ENCODE measurements at regions not wholly inside any gene's neighbourhood (a gene's known extent, or its start where the extent isn't known, plus 50 kb on each side); places are given as distances from the start of the nearest gene placed in this dataset.

DNA sequence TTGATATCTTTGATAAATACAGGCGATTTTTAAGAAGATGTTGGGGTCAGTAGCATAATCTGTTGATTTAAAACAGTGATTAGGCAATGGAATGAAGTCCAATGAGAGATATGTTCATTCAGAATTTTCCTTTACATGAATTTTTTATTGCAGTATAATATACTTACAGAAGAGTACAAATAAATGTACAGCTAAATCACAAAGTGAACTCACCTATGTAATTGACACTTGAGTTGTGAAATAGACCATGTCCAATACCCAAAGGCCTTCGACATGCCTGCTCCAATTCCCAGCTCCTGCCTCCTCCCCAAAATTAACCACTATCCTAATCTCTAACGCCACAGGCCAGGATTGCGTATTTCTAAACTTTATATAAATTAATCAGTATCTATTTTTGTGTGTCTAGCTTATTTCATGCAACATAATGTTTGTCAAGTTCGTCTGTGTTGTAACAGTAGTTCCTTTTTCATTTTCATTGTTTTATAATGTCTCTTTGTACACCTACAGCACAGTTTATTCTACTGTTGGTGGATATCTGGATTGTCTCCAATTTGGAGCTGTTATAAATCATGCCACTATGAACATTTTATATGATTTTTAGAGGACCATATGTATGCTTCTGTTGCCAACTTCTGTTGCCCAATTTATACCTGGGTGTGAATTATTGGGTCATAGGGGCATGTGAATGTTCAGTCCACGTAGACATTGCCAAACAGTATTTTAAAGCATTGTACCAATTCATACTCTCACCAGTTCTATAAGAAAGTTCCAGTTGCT is 208.3 kb downstream of the TLE1 start:
- ATAC-seq, result no peak
- DNase-seq, result no peak

DNA sequence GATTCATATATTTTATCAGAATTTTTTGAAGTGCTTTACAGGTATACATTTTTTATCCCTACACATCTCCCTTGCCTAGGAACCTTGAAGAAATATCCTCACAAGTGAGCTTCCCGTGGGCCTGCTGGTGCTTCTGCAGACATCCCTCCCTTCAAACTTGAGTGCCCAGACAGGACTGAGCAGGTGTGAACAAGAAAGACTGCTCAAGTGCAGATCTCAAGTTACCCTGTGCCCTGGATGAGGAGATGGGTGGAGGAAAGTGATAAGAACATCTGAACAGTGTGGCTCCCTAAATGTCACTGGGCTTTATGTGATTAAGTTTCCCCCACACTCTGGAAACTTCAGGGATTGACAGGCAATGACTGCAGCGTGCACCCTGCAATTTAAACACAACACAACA is 209.8 kb downstream of the TLE1 start:
- no peak for ATAC-seq
- no peak for DNase-seq

DNA sequence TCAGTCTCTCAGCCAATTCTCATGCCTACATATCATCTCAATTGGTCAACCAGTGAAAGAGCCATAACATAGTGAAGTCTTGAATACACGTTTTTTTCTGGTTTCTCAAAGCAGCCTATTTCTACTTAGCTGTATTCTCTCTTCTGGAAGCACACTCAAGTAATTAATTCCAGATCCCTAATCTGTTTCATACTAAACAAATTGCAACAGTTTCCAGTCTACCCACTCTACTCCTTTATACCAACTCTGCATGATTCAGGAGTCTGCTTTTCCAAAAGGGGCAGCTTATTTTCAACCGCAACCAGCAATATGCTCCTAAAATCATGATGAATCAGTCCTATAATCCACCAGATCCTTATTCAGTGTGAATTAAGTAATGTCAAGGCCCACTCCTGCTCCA is 211.7 kb downstream of the TLE1 start:
- DNase-seq, result no peak
- ATAC-seq, result no peak

DNA sequence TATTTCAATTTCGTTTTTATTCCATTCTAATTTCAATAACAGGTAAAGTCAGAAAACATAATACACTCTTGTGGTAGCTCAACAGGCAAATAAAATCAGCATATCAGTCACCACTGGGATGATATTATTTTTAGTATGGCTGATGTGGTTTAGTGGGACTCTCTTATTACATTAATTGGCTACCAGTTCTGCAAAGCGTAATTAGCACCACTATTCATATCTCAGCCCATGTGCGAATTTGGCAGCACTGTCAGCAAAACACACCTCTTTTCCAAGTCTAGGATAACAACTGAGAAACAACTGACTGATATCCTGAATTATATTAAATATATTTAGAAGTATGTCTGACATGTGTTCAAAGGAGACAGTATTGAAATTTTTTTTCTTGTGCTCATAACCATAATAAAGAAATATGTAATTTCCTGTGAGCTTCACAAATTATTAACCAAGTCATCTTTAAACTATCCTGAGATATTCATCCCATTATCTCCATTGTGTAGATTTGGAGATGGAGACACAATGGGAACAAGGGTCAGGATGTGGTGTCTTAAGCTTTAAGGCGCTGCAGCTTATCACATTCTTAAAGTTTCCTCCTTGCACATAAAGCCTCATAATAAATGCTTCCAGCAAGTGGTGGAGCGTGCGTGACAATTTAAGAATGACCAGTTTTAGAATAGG is 212.4 kb downstream of the TLE1 start:
- no peak for DNase-seq
- ATAC-seq, result no peak

DNA sequence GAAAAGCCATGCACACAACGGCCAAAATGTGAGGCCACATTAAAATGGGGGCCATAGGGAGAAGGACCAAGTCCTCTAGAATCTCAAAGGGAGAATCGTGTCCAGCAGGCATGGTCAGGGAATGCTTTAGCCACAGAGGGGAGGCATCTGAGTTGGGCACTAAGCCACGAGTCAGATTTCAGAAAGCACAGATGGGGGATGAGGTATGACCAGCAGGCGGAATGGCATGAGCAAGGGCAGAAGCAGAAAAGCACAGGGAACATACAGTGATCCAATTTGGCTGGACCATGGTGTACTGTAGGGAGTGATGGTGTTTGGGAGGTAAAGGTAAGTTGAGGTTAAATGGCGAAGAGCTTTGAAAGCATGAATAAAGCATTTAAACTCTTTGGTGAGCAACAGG is 214.6 kb downstream of the TLE1 start:
- no peak for DNase-seq
- no peak for ATAC-seq

DNA sequence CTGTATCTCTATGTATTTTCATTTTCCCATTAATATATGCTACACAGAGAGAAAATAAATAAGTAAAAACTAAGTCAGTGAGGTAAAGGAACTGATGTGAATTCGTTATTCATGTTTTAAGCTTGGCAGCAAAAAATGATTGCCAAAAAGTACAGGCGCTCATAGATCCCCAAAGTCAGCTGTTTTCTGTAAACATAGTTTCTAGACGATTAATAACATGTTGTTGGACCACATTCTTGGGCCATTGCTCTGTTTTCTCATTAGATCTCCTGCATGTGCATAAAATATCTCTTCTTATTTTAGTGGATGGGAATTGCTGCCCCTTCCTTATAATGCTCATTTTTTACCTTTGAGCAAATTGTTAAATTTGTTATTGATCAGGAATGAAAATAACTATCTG is 215.2 kb downstream of the TLE1 start:
- DNase-seq, result no peak

DNA sequence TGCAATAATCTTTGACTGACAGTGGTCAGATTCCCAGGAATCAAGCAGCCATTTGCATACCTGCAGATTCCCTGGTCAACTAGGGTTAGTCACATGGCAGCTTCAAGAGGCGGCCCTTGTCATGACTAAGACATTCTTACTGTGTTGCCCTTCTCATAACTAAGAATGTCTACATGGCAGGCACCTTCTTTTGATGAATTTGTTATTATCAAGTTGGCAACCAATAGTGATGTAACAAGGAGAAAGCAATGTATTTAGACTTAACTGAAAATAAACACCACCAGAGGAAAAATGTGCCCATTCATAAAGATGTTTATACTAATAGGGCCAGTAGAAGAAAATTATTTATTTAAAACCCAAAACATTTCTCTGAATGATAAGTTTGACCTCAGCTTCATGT is 215.6 kb downstream of the TLE1 start:
- DNase-seq (no peak), ATAC-seq (no peak)

More for the DNA sequence above, 215.2 kb downstream of the TLE1 start:
- ATAC-seq, result no peak

DNA sequence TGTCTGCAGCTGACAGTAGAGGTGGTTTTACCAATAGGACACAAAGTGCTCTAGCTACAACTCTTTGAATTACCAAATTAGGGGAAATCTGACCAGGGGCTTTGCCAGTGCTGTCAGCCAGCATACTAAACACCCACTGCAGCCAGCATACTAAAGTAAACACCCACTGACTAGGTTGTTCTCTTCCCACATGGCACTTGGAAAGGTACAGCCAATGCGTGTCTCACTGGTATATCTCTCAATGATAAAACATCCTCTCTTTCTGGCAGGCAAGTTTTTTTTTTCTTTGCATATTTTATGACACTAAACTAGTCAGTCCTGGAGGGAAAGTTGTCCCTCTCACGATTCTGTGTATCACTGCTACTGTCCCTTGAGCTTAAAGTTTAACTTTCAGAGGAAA is 216.1 kb downstream of the TLE1 start:
- DNase-seq (no peak), ATAC-seq (no peak)

DNA sequence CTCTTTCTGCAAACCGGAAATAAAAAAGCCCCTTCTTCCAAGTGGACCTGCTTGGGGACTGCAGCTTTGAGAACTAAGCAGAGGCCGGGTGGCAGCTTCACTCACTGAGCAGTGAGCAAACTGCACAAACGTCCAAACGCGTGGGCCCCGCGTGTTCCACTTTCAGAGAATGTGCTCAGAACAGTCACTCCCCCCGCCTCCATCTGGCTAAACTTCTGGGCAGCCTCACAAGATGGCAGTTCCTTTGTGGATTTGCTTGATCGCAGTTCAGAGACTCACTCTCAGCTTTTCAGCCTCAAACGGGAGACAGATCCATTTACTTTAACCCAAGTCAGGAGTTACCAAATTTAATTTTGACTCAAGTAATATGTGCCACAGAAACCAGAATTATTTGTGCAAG is 216.6 kb downstream of the TLE1 start:
- DNase-seq (no peak), ATAC-seq (no peak)

DNA sequence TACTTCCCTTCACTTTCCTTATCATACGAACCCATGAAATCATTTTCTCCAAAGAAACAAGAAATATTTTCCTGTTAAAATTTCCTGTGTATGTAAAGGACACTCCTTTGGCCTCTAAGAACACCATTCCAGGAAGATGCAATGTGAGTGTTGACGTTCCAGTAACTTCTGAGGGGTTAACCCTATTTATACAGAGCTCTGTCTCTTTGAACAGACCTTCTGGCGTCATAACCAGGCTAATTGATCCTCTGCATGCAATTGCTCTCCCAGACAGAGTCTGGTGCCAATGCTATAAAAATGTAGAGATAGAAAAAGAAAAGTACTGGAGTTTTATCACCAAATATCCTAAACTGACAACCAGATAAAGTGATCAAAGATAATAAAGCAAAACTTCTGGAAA is 218.5 kb downstream of the TLE1 start:
- ATAC-seq (no peak), DNase-seq (no peak)

DNA sequence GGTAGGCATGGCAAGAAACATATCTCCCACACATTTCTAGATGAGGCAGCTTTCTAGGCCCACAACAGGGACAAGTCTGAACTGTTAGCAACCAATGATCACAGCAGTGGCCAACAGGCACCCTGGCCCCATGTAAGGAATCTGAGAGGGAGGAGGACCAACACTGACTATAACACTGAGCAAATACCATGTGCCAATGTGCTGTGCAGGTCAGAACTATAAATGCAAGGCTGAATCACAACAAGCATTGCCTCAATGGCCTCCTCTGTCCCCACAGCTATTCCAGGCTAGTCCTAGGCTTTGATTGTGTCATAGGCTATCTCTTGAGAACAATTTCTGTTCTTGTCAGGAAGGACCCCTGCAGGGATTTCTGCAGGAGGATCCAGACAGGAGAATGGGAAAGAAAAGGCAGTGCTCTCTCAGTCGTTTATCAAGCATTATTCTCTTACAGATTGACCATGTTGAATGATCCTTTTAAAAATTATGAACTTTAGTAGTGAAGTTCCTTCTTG is 221.2 kb downstream of the TLE1 start:
- DNase-seq (no peak), ATAC-seq (no peak)

DNA sequence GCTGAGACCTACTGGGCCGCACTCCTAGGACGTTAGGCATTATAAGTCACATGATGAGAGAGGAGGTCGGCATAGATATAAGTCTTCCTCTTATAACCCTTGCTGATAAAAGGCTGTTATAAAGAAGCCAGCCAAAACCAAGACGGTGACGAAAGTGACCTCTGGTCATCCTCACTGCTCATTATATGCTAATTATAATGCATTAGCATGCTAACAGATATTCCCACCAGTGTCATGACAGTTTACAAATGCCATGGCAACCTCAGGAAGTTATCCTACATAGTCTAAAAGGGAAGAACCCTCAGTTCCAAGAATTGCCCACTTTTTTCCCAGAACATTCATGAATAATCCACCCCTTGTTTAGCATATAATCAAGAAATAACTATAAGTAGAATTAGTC is 222.4 kb downstream of the TLE1 start:
- no peak for ATAC-seq

DNA sequence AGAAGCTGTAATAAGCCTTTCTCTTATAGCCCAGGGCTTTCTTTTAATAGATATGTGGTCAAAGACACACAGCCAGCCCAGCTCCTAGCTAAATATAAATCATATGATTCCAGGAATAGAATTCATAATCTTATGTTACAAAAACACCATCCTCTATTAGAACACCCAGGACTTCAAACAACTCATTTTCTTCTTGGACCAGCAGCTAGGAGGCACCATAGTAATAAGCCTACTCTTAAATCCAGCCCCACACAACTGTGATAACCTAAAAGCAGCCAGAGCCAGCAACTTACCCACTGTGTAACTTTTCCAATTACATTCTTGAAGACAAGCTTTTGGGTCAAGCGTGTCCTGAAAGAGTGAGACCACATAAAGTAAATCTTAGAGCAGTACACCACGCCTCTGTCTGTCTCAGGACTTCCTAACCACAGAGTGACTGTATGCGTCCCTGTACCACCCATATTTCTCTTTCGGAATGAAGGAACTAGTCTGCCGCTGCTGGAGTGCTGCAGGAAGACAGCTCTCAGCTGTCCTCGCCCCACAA is 223.8 kb downstream of the TLE1 start:
- DNase-seq (no peak), ATAC-seq (no peak)

More for the DNA sequence above, 222.4 kb downstream of the TLE1 start:
- no peak for DNase-seq

DNA sequence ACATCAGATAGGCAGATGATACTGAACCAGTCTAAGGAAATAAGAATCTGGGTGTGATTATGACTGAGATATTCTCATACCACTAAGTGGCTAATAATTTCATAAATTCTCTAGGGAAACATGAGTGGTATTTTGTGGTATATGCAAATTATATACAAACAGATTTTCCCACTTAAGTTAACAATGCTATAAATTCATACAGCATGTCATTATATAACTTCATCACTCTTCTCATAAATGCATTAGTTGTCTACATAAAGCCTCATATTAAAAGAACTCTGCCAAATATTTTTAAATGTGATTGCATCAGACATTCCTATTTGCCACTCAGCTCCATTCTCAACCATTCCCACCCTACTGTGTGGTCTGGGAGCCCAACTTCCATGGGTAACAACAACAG is 226.5 kb downstream of the TLE1 start:
- no peak for DNase-seq
- ATAC-seq, result no peak

DNA sequence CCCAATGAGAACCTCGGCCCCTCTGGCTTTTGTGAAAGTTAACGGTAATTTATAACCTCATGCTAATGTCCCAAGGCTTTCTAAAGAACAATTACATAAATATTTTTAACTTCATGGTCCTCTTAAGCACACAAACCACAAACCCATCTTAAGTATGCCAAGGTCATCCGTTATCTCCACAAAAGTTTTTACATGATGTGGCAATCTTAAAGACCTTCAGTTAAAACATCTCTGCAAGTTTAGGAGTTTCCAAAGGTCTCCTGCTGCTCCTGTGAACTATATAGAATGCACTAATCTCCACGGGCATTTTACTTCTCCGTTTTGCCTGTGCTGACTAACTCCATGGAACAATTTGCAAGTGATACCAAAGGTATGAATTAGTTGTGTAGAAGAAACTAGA is 228.2 kb downstream of the TLE1 start:
- ATAC-seq, result no peak
- no peak for DNase-seq

DNA sequence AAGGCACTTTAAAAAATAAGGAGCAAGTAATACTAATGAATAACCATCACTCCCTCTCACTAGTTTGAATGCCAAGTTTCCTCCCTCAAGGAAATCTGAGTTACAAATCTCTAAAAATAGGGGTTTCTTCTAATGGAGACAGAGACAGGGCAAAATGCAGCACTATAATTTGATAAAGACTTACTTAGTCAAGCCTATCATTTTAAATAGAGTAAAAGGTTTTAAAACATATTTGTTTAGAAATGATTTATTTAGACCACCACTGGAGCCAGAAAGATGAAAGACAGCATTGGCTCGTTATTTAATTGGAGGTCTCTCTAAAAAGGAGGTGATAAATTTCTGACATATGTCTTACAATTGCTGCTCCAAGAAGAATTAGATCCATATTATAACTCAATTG is 228.7 kb downstream of the TLE1 start:
- DNase-seq (no peak), ATAC-seq (no peak)

DNA sequence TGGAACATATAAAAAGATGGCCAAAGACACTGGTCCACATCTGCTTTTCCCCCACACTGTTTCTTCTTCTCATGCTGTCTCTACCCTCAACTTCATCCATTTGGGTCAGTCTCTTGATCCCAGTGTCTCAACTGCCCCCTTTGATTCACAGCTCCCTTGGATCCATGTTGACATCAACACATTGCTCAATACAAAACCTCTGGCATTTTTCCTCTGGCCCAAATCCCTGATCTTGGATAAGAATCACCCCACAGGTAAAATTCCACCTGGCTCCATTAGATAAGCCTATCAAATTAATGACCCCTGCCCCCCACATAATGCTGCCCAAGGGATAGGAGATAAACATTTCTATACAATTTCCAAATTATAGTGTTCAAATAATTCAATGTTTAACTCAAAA is 229.8 kb downstream of the TLE1 start:
- DNase-seq (no peak), ATAC-seq (no peak)

DNA sequence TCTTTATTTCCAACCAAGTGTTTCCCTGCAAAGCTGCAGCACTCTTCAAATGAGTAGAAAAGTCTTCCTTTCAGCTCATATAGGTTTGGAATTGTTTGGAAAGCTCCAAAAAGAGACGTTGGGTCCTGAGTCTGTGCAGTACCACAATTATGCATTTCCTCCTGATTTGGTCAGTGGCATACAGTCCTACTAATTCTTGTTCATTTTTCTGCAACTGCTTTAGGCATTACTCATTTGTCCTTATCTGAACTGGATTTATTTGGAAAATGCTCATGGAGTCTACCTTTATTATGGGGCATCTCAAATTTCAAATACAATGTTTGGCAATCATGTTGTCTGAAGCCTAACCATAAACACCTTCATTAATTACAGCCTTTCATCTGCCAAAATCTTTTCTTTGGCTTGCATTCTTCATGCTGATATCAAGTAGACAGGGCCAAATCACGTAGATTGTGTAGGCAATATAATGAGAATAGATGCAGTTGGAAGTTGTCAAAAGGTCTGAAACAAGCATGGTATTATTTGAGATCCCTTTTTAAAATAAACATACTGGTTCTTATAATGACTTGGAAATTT is 232.8 kb downstream of the TLE1 start:
- ATAC-seq (no peak), DNase-seq (no peak)

DNA sequence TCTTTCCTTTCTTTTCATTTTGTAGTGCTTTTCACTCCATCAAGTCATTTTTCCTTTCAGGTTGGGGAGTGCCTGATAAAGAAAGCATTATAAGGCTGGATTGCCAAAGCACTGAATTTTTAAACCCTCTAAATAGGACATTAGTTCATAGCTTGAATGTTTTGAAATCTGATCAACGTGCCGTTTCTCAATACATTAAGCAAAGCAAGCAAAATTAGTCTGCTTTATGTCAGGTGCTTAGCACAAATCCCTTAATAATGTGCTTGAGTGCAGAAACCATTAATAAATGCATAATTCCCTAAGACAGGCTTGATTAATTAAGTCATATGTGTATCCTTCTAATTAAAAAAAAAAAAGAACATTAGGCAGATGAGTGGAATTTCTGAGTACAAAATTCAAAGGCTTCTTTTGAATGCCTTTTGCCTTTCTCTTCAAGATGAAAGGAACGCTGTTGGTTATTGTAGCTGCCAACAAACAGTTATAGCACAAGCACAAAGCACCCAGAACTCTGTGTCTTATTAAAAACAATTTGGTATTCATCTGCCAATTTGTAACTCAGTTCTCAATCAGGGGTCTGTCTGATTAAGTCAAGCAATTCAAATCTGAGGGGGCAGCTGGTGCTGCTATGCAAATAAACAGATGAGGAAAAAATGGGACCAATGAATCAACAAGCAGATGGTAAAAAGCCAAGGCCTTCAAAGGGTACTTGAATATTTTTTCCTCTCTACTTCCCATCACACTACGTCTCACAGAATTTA is 233.7 kb downstream of the TLE1 start:
- ATAC-seq, result no peak
- DNase-seq, result no peak

DNA sequence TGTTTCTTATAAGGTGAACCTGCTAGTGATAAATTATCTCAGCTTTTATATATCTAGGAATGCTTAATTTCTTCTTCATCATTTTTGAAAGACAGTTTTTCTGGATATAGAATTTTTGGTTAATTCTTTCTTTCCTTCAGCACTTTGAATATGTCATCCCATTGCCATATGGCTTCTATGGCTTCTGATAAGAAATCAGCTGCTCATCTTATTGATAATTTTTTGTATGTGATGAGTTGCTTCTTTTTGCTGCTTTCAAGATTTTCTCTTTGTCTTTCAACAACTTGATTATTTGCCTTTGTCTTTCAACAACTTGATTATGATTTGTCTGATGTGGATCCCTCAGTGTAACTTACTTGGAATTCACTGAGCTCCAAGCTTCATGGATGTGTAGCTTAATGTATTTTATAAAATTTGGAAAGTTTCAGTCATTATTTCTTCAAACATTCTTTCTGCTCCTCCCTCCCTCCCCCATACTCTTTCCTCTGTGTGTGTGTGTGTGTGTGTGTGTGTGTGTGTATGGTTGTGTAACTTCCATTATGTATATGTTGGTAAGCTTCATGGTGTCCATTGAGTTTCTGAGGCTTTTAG is 243.9 kb downstream of the TLE1 start:
- no peak for DNase-seq

DNA sequence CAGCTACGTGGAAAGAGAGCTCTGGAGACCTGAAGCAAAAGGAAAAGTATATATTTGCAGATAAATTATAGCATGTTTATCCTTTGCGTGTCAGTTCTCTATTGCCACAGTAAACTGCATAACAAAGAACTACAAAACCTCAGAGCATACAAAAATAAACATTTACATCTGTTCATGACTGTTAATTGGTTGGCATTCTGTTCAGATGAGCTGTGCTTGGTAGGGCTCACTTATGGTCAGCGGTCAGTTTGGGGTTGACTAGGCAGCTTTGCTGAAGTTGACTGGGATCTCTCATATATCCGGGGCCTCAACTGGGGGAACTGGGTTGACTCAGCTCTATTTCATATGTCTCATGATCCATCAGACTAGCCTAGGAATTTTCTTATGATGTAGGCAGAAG is 257.7 kb downstream of the TLE1 start:
- no peak for DNase-seq

More for the DNA sequence above, 243.9 kb downstream of the TLE1 start:
- no peak for ATAC-seq

DNA sequence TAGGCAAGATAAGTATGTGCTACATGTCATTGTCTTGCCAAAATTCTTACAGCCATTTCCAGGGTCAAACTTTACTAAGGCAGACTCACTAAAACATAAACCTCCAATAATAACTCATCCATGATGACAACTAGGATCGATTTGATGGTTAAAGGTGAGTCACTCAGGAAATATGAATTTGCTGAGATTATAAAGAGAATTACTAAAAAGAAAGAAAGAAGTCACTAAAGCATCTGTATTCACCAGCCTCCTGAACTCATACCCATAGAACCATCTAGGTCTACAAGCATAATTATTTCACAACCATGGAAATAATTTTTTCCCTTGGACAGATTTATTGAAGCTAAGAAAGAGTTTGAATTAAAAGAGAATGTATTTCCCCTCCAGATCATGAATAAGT is 258.6 kb downstream of the TLE1 start:
- DNase-seq, result no peak
- no peak for ATAC-seq

More for the DNA sequence above, 257.7 kb downstream of the TLE1 start:
- ATAC-seq, result no peak

Data from stimulated activated naive CD8-positive, alpha-beta T cell treated with anti-CD3 and anti-CD28 coated beads, Interleukin-15, Interleukin-2, amounts not matched to agents 100 U/mL and 50 U/mL, for 24 hours (primary cell).